HG02571 (cell line): ENCODE measurements at regions not wholly inside any gene's neighbourhood (a gene's known extent, or its start where the extent isn't known, plus 50 kb on each side); places are given as distances from the start of the nearest gene placed in this dataset.
"Not testable (repeated sequence)": the region's sequence is repeated elsewhere in the genome, so short reads cannot be mapped to it uniquely, and the experiment has no call there.

ENCODE experiments used
- ATAC-seq: cut with Tn5 transposase; IDR thresholded peaks from one replicate; pipeline ENCODE4 v1.9.1; 2021; ENCODE audit warnings: mild to moderate bottlenecking, moderate library complexity; ENCODE audit not compliant: unreplicated experiment

DNA sequence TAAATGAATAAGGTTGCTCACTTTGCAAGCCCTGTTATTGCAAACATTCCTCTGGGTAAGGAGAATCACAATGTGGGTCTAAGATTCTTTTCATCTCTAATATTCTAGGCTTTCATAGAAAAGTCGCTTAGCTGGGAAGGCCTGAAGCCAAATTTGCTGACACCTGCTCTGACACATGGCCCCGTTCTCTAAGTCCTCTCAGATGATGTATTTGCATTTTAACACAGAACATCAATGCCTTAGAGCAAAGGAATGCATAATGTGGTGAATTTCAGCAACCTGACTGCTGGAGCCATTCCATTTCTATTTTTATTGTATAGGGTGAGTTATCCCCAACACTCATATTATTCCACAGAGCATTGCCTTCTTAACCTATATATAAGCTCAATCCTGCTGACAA, 682.1 kb upstream of the NRP1 start:
- ATAC-seq, result no peak

DNA sequence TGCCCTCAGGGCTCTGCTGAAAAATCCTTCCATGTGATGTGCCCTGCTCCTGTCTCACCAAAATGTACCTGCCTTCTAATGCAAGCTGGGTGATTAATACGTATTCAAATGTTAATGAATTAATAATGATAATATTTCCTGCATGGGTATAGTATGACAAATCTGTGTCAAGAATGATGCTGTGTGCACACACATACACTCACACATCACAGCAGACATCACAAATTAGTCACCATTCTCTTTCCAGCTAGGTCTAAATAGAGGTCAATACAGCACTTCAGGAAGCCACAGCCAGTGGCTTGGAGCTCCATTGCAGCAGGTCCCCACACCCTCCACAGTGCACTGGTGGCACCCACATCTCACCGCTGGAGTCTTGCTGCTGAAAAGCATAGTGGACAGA, 681.2 kb upstream of the NRP1 start:
- no peak for ATAC-seq

DNA sequence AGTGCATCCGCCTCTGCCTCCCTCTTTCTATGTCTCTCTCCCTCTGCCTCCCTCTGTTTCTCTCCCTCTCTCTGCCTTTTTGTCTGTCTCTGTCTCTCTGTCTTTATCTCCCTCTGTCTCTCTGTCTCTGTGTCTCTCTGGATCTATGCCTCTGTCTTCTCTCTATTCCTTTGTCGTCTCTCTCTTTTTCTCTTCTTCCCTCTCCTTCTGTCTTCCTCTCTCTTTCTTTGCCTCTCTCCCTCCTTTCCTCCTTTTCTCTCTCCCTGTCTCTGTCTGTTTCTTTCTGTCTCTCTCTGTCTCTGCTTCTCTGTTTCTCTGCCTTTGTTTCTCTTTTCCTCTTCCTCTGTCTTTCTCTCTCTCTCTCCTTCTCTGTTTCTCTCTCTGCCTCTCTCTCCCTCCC, 678.8 kb upstream of the NRP1 start:
- no peak for ATAC-seq

DNA sequence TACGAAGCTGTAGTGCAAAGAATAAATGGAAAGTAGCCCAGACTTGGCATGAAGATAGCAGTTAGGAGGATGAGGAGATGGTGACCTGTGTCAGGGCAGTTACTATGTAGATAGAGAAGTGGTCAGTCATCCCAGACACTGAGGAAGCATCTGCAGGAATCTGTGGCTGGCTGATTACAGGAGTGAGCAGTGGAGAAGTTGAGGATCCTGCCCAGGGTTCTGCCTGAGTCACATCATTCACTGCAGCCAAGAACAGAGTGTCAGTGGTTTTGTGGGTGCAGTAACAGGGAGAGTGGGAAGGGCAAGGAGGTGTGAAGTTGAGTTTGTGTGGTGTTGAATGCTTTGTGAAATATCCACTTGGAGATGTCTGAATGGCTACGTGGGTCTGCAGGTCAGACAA, 676.4 kb upstream of the NRP1 start:
- ATAC-seq, result no peak

DNA sequence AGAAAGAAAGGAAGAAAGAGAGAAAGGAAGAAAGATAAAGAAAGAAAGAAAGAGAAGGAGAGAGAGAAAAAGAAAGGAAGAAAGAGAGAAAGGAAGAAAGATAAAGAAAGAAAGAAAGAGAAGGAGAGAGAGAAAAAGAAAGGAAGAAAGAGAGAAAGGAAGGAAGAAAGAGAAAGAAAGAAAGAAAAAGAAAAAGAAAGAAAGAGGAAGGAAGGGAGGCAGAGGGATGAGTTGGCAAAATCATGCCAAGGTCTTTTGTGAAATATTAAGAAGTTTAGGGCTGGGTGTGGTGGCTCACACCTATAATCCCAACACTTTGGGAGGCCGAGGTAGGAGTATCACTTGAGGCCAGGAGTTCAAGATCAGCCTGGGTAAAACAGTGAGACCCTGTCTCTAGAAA, 675.8 kb upstream of the NRP1 start:
- not testable (repeated sequence) for ATAC-seq

DNA sequence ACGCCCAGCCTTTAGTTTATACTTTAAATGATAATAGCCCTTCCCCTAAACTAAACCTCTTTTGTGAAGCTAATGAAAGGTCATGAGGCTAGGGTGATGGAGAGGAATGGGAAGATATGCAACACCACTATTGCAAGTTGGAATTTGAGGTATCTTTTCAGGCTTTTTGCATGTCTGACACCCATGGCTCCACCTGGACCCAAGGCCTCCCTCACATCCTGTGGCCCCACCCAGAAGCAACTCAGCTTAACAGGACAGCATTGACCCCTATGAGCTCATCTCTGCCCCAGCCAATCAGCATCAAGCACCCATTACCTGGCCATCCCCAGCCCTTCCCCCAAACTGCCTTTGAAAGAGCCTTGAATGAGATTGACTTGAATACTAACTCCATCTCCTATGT, 674.2 kb upstream of the NRP1 start:
- no peak for ATAC-seq

DNA sequence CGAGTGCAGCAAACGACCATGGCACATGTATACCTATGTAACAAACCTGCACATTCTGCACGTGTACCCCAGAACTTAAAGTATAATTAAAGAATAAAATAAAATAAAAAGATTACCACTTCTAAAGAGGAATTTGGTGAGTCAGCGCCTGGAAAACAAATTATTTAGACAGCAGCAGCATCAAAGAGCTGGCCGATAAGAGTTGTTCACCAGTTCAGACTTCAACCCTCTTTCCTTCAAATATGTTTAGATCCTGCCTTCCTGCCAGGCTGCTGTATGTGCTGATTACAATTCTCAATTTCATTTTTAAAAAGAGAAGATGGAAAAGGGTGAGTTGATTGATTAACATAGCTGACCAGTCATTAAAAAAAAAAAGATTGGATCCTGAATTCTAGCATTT, 672.0 kb upstream of the NRP1 start:
- ATAC-seq, result no peak

DNA sequence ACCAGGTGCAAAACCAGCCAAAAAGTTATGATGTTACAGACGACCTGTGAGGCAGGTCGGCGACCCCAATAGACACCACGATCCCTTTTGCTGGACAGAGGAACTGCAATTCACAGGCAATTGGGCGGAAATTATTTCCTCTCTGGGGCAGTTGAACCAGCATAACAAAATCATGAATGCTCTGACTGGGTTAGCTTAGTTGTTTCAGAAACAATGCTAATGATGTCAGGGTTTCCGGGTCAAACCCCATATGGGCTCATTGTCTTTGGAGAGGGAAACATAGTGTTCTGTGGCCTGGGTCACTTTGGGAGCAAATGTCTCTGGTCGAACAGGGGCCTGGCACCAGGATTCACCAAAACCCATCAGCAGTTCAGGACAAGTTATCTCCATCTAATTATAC, 669.1 kb upstream of the NRP1 start:
- ATAC-seq, result no peak

DNA sequence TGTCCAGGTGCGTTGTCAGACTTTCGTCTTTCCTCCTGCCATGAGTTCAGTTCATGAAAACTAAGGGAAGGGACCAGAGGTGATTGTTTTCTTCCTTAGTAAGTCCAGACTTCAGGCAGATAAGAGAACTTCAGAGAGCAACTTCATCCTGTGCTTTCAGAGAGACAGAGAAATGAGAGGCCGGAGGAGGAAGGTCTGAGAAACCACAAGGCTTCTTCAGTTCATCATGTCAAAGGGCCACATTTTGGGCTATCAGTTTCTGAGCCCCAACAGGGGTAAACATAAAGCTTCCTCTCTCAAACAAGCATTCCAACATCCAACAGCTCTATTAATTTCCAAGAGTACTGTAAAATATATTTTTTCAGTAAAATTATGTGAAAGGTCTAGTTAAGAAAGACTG, 668.4 kb upstream of the NRP1 start:
- ATAC-seq, result no peak

DNA sequence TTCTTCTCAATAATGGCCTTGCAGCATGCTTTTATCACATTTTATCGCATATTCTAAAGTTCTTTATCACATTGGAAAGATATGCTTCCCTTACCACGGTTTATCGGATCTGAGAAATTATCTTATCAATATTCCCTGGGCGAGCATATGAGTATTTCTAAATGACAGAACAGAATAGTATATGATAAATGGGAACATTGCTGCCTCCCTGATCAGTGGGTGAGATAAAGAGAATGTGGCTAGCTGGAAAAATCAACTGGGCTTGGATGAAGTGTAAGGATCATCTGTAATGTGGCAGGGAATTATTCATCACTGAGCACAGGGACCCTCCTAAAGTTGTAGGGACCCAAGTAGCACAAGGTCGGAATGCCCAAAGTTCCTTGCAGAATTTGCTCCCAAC, 667.4 kb upstream of the NRP1 start:
- ATAC-seq, result no peak

DNA sequence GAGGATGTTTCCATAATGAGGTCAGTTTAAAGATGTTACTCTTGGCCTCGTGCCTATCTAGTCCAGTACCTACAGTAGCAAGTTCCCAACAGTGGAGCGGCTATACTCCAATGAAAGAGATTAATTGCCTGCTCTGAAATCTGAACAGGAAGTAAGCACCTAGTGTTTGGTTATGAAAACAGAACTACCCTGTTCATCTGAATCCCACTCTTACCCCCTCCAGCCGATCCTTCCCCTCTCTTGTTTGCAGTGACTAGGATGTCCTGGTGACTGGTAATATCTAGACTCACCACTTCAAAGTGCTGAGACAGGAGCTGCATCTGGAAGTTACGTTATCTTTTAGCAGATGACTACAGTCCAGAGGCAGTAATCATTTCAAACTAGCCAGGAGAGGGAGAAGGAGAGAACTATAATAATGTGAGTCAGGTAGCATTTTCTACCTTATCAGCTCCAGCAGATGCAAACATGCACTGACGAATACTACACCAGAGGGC, 666.7 kb upstream of the NRP1 start:
- ATAC-seq, result no peak

DNA sequence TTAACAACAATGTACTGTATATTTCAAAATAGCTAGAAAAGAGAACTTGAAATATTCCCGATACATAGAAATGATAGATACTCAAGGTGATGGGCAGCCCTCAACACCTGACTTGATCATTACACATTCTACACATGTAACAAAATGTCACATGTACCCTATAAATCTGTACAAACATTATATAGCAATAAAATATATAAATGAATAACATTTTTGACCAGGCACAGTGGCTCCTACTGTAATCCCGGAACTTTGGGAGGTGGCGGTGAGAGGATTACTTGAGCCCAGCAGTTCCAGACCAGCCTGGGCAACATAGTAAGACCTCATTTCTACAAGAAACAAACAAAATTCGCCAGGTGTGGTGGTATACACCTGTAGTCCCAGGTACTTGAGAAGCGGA, 659.5 kb upstream of the NRP1 start:
- ATAC-seq, result no peak

DNA sequence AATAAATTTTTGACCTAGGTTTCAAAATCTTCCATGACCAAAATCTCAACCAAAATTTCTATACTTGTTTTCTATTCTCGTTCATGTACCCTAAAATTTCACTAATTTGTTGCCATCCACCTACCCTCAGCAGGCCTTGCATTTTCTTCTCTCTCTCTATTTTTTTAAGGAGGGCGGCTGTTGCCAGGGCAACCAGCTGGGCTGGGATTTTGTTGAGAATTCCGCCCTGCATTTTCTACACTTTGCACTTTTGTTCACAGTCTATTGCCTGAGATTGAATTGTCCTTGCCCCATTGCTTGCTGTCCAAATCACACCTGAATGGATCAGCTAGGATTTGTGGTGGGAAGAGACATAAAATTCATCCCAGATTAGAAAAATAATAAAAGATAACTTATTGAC, 657.5 kb upstream of the NRP1 start:
- ATAC-seq, result no peak

DNA sequence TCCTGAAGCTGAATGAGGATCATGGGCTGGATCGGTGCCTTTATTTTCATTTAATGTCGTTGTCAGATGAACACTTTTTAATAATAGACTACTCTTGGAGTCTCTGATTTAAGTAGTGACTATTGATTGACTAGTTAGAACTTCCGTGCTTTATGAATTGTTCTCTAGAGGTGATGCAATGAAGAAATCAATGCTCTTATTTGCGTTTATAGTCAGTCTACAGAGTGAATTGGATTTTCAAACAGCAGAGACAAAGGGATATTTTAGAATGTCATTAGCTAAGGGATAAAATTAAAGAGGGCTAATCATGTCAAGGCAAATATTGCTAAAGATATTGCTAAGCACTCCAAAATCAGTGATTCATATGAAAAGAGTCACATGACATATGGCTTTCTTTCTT, 652.0 kb upstream of the NRP1 start:
- ATAC-seq, result no peak

DNA sequence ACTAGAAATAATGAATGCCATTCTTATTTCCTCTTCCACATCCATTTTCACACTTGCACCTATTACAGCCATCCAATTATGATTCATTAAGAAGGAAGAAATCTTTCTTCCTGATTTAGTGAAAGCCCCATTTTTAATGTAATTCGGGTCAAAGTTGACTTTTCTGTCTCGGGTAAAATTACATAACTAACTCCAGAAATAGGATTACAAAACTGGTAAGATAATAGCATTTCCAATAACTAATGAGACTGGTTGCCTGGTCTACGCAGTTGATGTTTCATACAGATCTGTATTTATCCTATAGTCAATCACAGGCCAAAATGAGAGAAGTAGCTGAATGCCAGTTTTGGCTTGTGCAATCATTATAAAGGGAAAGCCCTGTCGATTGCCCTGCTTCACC, 651.5 kb upstream of the NRP1 start:
- ATAC-seq, result no peak

DNA sequence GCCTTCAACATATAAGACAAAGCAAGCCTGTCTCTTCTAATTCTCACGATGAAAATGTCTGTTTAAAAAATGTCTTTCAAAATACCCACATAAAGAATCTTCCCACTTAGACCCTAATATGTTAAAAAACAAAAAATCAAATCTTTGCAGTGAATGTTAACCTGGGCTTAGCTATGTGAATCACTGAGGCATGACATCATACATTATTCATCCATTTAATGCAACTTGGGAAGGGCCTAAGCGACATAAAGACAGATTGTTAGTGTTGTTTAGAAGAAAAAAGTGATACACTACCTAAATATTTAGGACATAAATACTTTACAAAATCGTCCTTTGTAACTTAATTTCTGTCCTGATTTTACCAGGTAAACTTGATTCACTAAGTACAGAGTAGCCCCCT, 648.5 kb upstream of the NRP1 start:
- ATAC-seq, result no peak

DNA sequence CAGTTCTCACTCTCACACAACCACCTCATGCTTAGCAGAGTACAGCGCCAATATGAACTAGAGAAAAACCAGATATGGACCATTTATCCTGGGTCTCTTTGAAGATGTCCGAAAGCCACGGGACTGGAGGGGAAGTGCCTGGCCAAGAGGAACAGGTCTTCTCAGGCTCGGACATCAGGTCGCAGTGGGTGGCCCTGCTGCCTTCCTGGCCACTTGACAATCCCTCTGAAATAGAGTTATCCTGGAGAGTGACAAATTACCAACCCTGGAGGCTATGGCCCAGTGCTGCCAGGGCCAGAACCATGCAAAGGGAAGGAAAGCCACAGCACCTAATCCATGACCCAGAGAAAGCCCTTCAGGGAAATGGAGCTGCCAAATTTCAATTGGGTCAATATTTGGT, 646.8 kb upstream of the NRP1 start:
- no peak for ATAC-seq

DNA sequence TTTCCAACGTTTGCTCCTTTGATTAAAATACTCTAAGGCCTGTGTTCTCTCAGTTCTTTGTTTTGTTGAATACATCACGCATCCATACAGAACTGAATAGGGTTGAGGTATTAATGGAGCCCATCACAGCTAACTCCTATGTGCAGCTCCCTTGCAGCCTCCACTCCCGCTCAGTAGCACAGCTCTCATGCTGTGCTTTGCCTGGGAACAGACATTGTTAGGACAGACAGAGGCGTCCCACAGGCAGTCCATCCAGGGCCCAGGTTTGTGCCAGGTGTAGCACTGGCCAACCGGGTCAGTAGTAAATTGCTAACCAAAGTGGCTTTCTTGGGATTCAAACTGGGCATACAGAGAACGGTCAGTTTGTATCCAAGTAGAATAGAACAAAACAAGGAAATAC, 644.7 kb upstream of the NRP1 start:
- ATAC-seq, result no peak

DNA sequence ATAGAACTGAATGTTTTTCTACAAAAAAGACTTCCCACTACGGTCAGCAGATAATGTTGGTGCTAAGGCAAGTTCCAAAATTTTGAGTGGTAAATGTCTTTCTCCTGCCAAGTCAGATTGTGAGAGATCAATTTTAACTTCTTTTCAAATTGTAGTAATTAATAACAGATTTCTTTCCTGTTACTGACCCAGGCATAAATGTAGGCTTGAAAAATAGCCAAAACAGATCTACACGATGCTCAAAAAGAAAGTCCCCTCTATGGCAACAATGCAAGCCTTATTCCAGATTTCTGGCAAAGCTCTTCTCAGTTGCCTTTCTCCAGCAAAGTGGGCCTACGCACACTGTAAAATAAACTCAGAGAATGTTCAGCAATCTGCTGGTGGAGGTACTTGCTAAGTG, 641.0 kb upstream of the NRP1 start:
- ATAC-seq, result no peak

DNA sequence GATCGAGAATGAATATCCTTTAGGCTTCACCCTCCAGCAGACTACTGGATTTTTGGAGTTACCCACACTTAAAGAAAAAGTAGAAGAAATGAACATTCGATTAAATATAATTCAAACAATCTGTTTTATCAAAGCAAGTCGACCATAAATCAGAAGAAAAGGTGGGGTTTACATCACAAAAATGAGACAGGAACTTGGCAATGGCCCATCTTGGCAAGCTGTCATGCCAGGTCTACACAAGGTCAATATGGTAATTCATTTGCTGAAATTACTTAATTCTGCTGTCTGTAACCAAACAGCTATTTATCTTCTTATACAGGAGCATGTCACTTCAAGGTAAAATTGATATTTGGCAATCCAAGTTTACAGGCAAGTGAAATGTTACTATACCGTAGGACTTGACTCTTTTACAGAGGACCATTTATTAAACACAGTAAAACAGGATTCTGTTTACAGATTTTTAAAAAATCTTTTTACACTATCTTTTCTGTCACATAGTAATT, 640.6 kb upstream of the NRP1 start:
- no peak for ATAC-seq

DNA sequence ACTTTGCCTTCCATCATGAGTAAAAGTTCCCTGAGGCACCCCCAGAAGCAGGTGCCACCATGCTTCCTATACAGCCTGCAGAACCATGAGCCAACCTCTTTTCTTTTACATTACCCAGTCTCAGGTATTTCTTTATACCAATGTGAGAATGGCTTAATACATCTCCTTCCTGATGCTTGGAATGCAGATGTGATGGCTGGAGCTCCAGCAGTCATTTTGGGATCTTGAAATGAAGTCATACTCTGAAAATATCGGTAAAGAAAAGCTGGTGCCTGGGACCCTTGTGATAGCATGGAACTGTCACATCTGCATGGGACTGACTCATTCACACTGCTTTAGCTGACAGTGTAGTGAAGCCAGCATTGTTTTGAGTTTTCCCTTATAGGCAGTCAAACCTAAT, 634.5 kb upstream of the NRP1 start:
- ATAC-seq, result no peak

DNA sequence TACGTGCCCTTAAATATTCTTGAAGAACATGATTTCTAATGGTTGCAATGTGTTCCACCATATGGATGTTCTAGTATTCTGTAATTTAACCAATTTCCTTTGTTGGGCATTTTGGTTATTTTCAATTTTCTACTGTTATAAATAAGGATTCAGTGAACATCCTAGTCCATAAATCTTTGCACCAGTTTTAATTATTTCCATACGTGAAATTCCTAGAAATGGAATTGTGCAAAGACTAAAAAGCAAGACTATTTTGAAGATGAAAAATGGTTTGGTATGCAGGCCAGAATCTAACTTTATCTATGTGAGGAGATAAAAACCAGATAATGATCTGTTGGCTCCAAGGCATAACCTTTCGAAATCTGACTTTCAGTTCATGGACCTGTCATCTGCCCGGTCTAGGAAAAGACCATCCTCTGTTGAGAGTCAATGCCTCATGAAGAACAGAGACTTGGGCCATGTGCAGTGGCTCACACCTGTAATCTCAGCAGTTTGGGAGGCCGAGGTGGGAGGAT, 633.2 kb upstream of the NRP1 start:
- no peak for ATAC-seq

DNA sequence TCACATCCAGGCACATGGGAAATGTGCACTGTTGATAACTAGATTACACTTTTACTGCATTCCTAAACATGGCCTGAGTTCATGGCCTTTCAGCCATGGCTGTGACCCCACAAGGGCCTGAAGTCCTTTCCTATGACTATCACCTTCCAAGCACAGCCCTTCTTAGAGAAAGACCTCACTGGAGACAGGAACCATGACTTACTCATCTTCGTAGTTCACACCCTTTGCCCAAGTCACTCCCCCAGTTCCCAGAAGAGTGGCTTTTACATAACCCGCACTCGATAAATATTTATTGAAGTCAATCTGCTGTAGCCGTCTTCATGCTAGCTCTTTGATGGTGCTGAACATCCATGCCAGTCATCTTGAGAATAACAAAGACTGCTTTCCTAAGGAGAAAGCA, 632.5 kb upstream of the NRP1 start:
- ATAC-seq, result no peak
